ENCODE measurements at regions not wholly inside any gene's neighbourhood (a gene's known extent, or its start where the extent isn't known, plus 50 kb on each side); places are given as distances from the start of the nearest gene placed in this dataset.

- Histone ChIP-seq H3K27ac (no peak overlapping the region), H3K9me3 (no peaks in the 10 kb centered on the region), H3K36me3 (no peaks in the 10 kb centered on the region), H3K27me3 (replicated peaks; ENCODE audit: insufficient read depth) (no peaks in the 10 kb centered on the region), H3K4me1 (ENCODE audit: control insufficient read depth in 1 of 2, low read depth in 2 of 2) (no peaks in the 10 kb centered on the region), H3K4me3 (no peak overlapping the region)
- no peak for ATAC-seq (ENCODE audit: insufficient number of reproducible peaks, low FRiP score, low read depth)
- no peak for DNase-seq (ENCODE audit: low spot score)
- TF ChIP-seq CTCF (IDR thresholded peaks at IDR 0.05): no peak
Measured at GRCh38 chr1:57671750-57672149, 247.9 kb upstream of the DAB1 start.

- DNase-seq (ENCODE audit: low spot score) (no peak), ATAC-seq (ENCODE audit: insufficient number of reproducible peaks, low FRiP score, low read depth) (no peak)
- Histone ChIP-seq H3K9me3 (no peaks in the 10 kb centered on the region), H3K36me3 (no peaks in the 10 kb centered on the region), H3K27me3 (replicated peaks; ENCODE audit: insufficient read depth) (no peaks in the 10 kb centered on the region), H3K4me1 (ENCODE audit: control insufficient read depth in 1 of 2, low read depth in 2 of 2) (no peaks in the 10 kb centered on the region), H3K4me3 (no peak overlapping the region), H3K27ac (no peak overlapping the region)
- no peak for TF ChIP-seq CTCF (IDR thresholded peaks at IDR 0.05)
Measured at GRCh38 chr1:57659804-57660203, 235.9 kb upstream of the DAB1 start.

- Histone ChIP-seq H3K4me1 (ENCODE audit: control insufficient read depth in 1 of 2, low read depth in 2 of 2) (no peaks in the 10 kb centered on the region), H3K36me3 (no peaks in the 10 kb centered on the region), H3K4me3 (no peak overlapping the region), H3K9me3 (no peaks in the 10 kb centered on the region), H3K27me3 (replicated peaks; ENCODE audit: insufficient read depth) (no peaks in the 10 kb centered on the region), H3K27ac (no peak overlapping the region)
- ATAC-seq (ENCODE audit: insufficient number of reproducible peaks, low FRiP score, low read depth) (no peak), DNase-seq (ENCODE audit: low spot score) (no peak)
- no peak for TF ChIP-seq CTCF (IDR thresholded peaks at IDR 0.05)
Measured at GRCh38 chr1:57655161-57655560, 231.3 kb upstream of the DAB1 start.

- H3K36me3 ChIP-seq: no peaks in the 10 kb centered on the region
- H3K4me3 ChIP-seq: no peak overlapping the region
- DNase-seq (ENCODE audit: low spot score) (no peak), ATAC-seq (ENCODE audit: insufficient number of reproducible peaks, low FRiP score, low read depth) (no peak)
- H3K4me1 ChIP-seq (ENCODE audit: control insufficient read depth in 1 of 2, low read depth in 2 of 2): no peaks in the 10 kb centered on the region
- no peaks in the 10 kb centered on the region for H3K9me3 ChIP-seq
- H3K27ac ChIP-seq: no peak overlapping the region
- no peaks in the 10 kb centered on the region for H3K27me3 ChIP-seq (replicated peaks; ENCODE audit: insufficient read depth)
- TF ChIP-seq CTCF (IDR thresholded peaks at IDR 0.05): no peak
Measured at GRCh38 chr1:57644667-57645066, 220.8 kb upstream of the DAB1 start.

GRCh38 chr1:57638239-57638638 is 214.4 kb upstream of the DAB1 start:
- Histone ChIP-seq H3K4me3 (no peak overlapping the region), H3K9me3 (no peaks in the 10 kb centered on the region), H3K27me3 (replicated peaks; ENCODE audit: insufficient read depth) (no peaks in the 10 kb centered on the region), H3K36me3 (no peaks in the 10 kb centered on the region), H3K4me1 (ENCODE audit: control insufficient read depth in 1 of 2, low read depth in 2 of 2) (no peaks in the 10 kb centered on the region), H3K27ac (no peak overlapping the region)
- DNase-seq (ENCODE audit: low spot score) (no peak), ATAC-seq (ENCODE audit: insufficient number of reproducible peaks, low FRiP score, low read depth) (no peak)
- TF ChIP-seq CTCF (IDR thresholded peaks at IDR 0.05): no peak

Data from thoracic aorta (tissue), 2 donors.